ENCODE measurements at regions not wholly inside any gene's neighbourhood (a gene's known extent, or its start where the extent isn't known, plus 50 kb on each side); places are given as distances from the start of the nearest gene placed in this dataset.

- Histone ChIP-seq H3K4me1 (ENCODE audit: insufficient read depth) (no peaks in the 10 kb centered on the region), H3K27ac (no peak overlapping the region), H3K9me3 (ENCODE audit: low read depth) (no peaks in the 10 kb centered on the region), H3K27me3 (replicated peaks; ENCODE audit: insufficient read depth) (no peaks in the 10 kb centered on the region), H2AFZ (no peak overlapping the region), H3K4me3 (no peak overlapping the region), H3K79me2 (ENCODE audit: insufficient read depth) (no peaks in the 10 kb centered on the region), H4K20me1 (ENCODE audit: insufficient read depth) (no peaks in the 10 kb centered on the region), H3F3A (ENCODE audit: insufficient read depth) (no peaks in the 10 kb centered on the region), H3K9me2 (ENCODE audit: insufficient read depth) (no peaks in the 10 kb centered on the region), H3K4me2 (ENCODE audit: unreplicated experiment) (no peak overlapping the region), H3K9ac (no peak overlapping the region), H3K36me3 (ENCODE audit: low read depth) (no peaks in the 10 kb centered on the region)
- DNase-seq, result no peak
- TF ChIP-seq EZH2 (IDR thresholded peaks at IDR 0.05; ENCODE audit: insufficient read depth, poor library complexity, severe bottlenecking), result no peak
- no peak for TF ChIP-seq EZH2phosphoT487 (IDR thresholded peaks at IDR 0.05; ENCODE audit: insufficient read depth, low read depth)
- 20 to 23% methylated on average over 9 of the region's 9 CpGs for WGBS, 2 experiments (ENCODE audit: low coverage in 1 of 2, low lambda C conversion rate in 2 of 2, missing lambda C conversion rate in 2 of 2)
- in situ Hi-C loops (cut with MboI), result no loop called here
Measured at GRCh38 chr1:216919060-216919970, 196.1 kb upstream of the ESRRG start.

GRCh38 chr1:216916890-216917438 lies 193.7 kb upstream of the ESRRG start:
- Histone ChIP-seq H3K4me2 (ENCODE audit: unreplicated experiment) (no peak overlapping the region), H3F3A (ENCODE audit: insufficient read depth) (no peaks in the 10 kb centered on the region), H3K4me1 (ENCODE audit: insufficient read depth) (no peaks in the 10 kb centered on the region), H3K27ac (no peak overlapping the region), H3K36me3 (ENCODE audit: low read depth) (no peaks in the 10 kb centered on the region), H3K9ac (no peak overlapping the region), H3K9me3 (ENCODE audit: low read depth) (no peaks in the 10 kb centered on the region), H2AFZ (no peak overlapping the region), H3K27me3 (replicated peaks; ENCODE audit: insufficient read depth) (no peaks in the 10 kb centered on the region), H3K9me2 (ENCODE audit: insufficient read depth) (no peaks in the 10 kb centered on the region), H4K20me1 (ENCODE audit: insufficient read depth) (no peaks in the 10 kb centered on the region), H3K79me2 (ENCODE audit: insufficient read depth) (no peaks in the 10 kb centered on the region), H3K4me3 (no peak overlapping the region)
- TF ChIP-seq EZH2phosphoT487 (IDR thresholded peaks at IDR 0.05; ENCODE audit: insufficient read depth, low read depth) (no peak), EZH2 (IDR thresholded peaks at IDR 0.05; ENCODE audit: insufficient read depth, poor library complexity, severe bottlenecking) (no peak)
- DNase-seq, result no peak
- WGBS, 2 experiments (ENCODE audit: low coverage in 1 of 2, low lambda C conversion rate in 2 of 2, missing lambda C conversion rate in 2 of 2), result 42 to 44% methylated on average over 6 of the region's 6 CpGs
- in situ Hi-C loops (cut with MboI), result no loop called here

GRCh38 chr1:216914974-216915373 lies 191.7 kb upstream of the ESRRG start:
- no peak for TF ChIP-seq EZH2 (IDR thresholded peaks at IDR 0.05; ENCODE audit: insufficient read depth, poor library complexity, severe bottlenecking)
- no peak for TF ChIP-seq EZH2phosphoT487 (IDR thresholded peaks at IDR 0.05; ENCODE audit: insufficient read depth, low read depth)
- Histone ChIP-seq H3K36me3 (ENCODE audit: low read depth) (no peaks in the 10 kb centered on the region), H3K79me2 (ENCODE audit: insufficient read depth) (no peaks in the 10 kb centered on the region), H3K4me3 (no peak overlapping the region), H3K27ac (no peak overlapping the region), H3K4me2 (ENCODE audit: unreplicated experiment) (no peak overlapping the region), H3F3A (ENCODE audit: insufficient read depth) (no peaks in the 10 kb centered on the region), H4K20me1 (ENCODE audit: insufficient read depth) (no peaks in the 10 kb centered on the region), H3K9me3 (ENCODE audit: low read depth) (no peaks in the 10 kb centered on the region), H3K9me2 (ENCODE audit: insufficient read depth) (no peaks in the 10 kb centered on the region), H3K9ac (no peak overlapping the region), H2AFZ (no peak overlapping the region), H3K27me3 (replicated peaks; ENCODE audit: insufficient read depth) (no peaks in the 10 kb centered on the region), H3K4me1 (ENCODE audit: insufficient read depth) (no peaks in the 10 kb centered on the region)
- WGBS, 2 experiments (ENCODE audit: low coverage in 1 of 2, low lambda C conversion rate in 2 of 2, missing lambda C conversion rate in 2 of 2), result 3 to 17% methylated on average over 2 of the region's 2 CpGs
- DNase-seq, result no peak
- in situ Hi-C loops (cut with MboI), result no loop called here

- Histone ChIP-seq H4K20me1 (ENCODE audit: insufficient read depth) (no peaks in the 10 kb centered on the region), H2AFZ (no peak overlapping the region), H3K79me2 (ENCODE audit: insufficient read depth) (no peaks in the 10 kb centered on the region), H3K4me3 (no peak overlapping the region), H3K4me1 (ENCODE audit: insufficient read depth) (no peaks in the 10 kb centered on the region), H3K9me3 (ENCODE audit: low read depth) (no peaks in the 10 kb centered on the region), H3K27ac (no peak overlapping the region), H3K27me3 (replicated peaks; ENCODE audit: insufficient read depth) (no peaks in the 10 kb centered on the region), H3K9me2 (ENCODE audit: insufficient read depth) (no peaks in the 10 kb centered on the region), H3K4me2 (ENCODE audit: unreplicated experiment) (no peak overlapping the region), H3F3A (ENCODE audit: insufficient read depth) (no peaks in the 10 kb centered on the region), H3K36me3 (ENCODE audit: low read depth) (no peaks in the 10 kb centered on the region), H3K9ac (no peak overlapping the region)
- no peak for DNase-seq
- in situ Hi-C loops (cut with MboI), result no loop called here
- TF ChIP-seq EZH2phosphoT487 (IDR thresholded peaks at IDR 0.05; ENCODE audit: insufficient read depth, low read depth) (no peak), EZH2 (IDR thresholded peaks at IDR 0.05; ENCODE audit: insufficient read depth, poor library complexity, severe bottlenecking) (no peak)
- WGBS, 2 experiments (ENCODE audit: low coverage in 1 of 2, low lambda C conversion rate in 2 of 2, missing lambda C conversion rate in 2 of 2), result 33 to 37% methylated on average over 4 of the region's 4 CpGs
Measured at GRCh38 chr1:216913976-216914375, 190.7 kb upstream of the ESRRG start.

Data from GM23248 (cell line).